Middle frontal gyrus (tissue), 1 donor: ENCODE measurements at regions not wholly inside any gene's neighbourhood (a gene's known extent, or its start where the extent isn't known, plus 50 kb on each side); places are given as distances from the start of the nearest gene placed in this dataset.

Experiments
- DNase-seq: peaks from one replicate; pipeline ENCODE4 v3.0.0-alpha.2; 2015; ENCODE audit warnings: low spot score; ENCODE audit errors: extremely low spot score

DNA sequence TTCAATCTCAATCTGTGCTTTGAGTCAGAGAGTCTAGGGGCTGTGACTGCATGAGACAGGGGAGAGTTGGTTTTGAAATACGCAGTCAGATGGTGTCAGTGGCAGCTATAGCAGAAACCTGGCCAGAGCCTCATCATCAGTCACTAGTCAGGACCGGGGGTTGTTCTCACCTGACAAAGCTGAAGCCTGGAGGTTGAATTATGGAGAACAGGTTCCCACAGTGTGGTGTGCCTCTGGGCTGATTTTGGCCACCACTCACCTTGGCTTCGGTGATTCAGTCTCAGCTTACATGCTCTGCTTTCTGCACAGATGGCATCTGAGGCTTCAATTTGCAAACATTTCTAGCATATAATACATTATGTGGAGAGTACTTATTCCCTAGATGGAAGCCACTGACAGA, 387.3 kb downstream of the YTHDC2 start:
- no peak for DNase-seq

GRCh38 chr5:113901718-113902117, 388.2 kb downstream of the YTHDC2 start:
- no peak for DNase-seq

GRCh38 chr5:113902917-113903660, 389.6 kb downstream of the YTHDC2 start:
- DNase-seq, result no peak

DNA sequence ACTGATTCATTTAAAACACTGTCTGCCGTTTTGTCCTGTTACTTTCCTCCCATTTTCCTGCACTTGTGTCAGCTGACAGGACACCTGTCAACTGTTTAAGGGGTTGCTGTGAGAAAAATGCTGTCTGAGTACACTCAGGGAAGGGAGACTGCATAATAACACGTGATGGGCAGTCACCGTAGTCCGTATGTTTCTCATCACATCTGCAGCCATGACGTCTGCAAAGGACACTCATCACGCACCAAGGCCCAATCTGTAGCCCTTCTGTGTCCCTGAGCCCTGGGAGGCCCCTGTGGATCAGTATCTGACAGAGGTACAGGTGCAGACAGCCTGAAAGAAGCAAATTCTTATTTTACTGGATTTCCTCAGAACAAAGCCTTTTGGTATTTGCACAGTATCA, 396.3 kb downstream of the YTHDC2 start:
- DNase-seq, result no peak

DNA sequence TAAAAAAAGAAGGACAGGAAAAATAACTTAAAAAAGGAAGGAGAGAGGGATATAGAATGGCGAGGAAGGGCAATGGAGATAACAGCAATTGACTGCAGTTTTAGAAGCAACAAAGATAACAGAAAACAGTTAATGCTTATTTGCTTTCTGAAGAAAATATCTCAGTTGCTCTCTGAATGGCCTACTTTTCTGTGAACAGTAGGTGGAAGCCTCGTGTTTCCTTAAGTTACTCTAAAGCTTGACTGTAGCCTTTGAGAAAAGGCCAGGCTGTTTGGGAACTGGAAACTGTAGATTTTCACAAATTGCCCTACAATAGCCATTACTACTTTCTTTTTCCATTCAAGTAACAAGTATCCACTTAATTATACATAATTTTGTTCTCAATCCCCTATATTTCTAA, 404.5 kb downstream of the YTHDC2 start:
- no peak for DNase-seq

DNA sequence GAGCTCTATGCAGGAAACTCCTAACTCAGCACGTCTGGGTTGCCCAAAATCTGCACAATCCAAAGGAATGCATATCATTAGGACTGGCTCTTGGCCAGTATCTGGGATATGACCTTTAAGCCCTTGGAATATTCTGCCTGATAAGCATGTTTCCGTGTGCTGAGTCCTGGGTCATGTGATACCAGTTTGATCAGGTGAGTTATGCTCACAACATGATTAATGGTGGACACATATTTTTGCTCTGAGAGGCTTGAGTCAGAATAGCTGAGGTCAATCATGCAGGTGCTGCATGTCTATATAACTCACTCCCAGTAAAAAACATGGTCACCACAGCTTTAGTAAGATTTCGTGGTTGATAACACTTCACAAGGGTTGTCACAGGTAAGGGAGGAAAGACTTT, 408.8 kb downstream of the YTHDC2 start:
- no peak for DNase-seq

DNA sequence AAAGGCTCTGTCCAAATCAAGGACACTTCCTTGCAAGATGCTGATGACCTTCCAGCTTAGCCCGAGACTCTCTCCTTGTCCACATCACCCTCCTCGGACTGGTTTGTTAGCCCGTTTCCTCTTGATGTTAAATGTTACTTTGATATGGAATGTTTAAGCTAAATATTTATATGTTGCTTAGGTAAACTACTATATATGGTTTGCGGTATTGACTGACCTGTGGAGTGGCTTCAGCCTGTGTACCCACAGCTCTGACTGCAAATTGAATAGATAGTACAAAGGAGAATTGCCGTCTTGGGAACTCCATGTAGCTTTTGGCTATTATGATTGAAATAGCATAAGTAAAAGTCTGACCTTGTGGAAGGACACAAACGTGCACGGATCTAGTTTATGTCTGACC, 422.0 kb downstream of the YTHDC2 start:
- no peak for DNase-seq

DNA sequence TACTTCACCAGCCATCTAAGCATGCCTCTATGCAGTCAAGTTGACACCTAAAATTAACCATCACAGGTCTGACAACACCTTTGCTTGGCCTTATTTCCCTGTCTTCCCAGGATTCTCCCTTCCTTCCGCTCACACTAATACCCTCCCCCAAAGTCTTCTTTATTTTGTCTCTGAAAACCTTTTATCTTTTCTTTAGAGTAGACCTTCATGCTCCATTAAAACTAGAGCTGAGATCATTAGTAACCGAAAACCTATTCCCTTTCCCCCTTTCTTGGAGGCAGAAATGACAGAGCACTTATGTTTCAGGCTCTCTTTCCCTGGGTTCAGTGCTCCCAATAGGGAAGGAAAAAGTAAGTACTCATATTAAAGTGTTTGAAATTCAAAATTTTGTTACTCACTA, 423.8 kb downstream of the YTHDC2 start:
- DNase-seq, result no peak

DNA sequence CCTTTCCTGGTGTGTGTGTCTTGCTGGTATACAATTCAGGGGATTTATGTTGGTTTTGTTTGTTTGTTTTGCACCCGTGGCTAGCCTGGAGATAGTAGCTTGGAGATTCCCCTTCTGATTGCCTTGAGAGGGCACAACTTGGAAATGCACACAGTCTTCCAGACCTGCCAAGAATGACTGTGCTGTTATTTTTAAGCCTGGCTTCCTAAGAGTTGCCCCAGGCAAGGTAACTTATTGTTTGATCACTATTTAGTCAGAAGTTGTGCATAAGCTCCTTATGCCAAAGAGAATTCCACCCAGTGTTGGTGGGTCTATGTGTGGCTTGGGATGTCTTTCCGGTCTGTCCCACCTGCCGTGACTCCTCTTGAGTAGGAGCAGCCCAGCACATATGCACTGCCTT, 421.9 kb upstream of the KCNN2 start:
- no peak for DNase-seq

DNA sequence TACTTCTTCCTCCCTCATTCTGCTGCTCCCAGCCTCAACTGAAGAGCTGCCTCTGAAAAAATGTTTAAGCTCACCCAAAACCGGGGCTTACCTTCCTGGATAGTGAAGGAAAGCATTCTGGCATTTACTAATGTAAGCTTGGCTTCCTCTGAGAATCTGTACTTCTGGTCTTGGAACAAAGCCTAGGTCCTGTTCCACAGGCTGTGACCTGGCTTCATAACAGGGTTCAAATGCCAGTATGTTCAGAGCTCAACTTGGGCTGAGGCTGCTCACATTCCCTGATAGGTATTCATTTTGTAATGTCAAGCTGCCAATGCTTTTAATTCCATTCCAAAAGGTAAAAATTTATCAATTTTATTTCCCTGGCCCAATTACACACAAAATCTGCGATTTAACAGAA, 411.7 kb upstream of the KCNN2 start:
- no peak for DNase-seq

GRCh38 chr5:113965225-113965624, 396.6 kb upstream of the KCNN2 start:
- DNase-seq, result no peak

GRCh38 chr5:113969901-113970300, 392.0 kb upstream of the KCNN2 start:
- DNase-seq, result peak; percentile 14

DNA sequence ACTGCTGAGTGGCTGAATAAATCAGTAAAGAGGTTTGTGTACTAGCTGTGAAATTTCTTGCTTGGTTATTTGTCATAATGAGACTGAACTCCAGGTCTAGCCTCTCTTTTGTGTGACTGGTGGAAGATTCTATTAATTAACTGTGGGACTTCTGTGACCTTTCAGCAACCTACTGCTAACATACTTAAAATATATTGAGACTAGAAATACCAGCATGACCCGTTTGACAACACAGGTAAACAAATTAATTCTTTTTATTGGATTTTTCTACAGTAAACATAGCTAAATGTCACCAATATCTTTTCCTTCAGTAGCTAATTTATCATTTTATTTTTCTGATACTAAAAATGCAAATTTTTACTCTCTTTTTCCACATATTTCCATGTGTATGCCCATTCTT, 390.4 kb upstream of the KCNN2 start:
- no peak for DNase-seq

GRCh38 chr5:113974976-113975375, 386.9 kb upstream of the KCNN2 start:
- no peak for DNase-seq

- DNase-seq, result no peak
These were observed 376.9 kb upstream of the KCNN2 start for GRCh38 chr5:113984928-113985327.

DNA sequence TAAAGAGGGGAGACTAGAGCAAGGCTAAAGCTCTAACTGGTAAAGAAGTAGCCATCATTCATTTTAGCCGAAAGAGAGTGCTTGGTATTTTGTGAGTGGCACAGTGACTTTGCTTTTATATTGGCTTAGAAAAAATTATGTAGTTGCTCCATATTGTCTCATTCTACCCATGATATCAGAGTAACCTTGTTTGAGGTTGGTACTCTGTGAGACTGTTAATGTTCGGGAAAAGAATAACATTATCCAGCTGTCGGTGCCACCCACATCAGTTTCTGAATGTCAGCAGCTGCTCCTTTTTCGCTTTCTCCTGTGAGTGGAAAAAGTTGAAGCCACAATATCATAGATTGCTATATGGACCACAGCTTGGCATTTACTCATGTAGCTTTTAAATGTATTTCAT, 376.4 kb upstream of the KCNN2 start:
- DNase-seq, result no peak

- DNase-seq, result no peak
These were observed 372.5 kb upstream of the KCNN2 start for GRCh38 chr5:113989278-113989912.

DNA sequence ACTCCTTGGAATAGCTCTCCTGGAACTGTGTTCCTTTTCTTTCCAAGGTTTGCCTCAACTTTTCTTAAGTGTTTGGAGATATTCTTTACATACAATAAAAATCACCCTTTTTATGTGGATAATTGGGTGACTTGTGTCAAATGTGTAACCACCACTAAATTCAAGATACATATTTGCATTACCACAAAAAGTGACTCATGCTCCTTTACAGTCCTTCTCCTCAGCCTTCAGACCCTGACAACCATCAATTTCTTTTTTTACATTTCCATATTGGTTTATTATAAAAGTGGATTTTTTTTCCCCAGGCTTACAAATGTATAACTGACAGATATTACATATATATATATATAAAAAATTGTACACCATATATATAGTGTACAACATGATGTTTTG, 372.0 kb upstream of the KCNN2 start:
- no peak for DNase-seq

GRCh38 chr5:114001076-114001475, 360.8 kb upstream of the KCNN2 start:
- DNase-seq, result no peak

- no peak for DNase-seq
These were observed 355.3 kb upstream of the KCNN2 start for GRCh38 chr5:114006582-114006981.

DNA sequence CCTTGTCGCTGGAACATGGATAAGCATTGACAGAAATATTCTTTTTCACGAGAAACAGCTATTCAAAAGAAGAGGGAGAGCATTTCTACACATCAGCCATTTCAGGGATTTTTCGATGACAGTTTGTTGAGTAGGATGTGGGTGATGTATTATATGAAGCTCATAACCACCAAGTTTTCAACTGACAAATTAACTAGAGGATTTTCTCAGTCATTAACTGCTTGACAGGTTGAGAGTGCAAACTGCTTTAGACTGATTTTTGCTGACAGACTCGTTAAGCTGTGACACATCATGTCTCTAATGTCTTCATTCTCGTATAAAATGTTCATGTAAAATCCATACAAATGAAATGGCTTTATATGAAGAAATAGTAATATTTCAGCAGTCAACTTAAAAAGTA, 354.2 kb upstream of the KCNN2 start:
- no peak for DNase-seq

DNA sequence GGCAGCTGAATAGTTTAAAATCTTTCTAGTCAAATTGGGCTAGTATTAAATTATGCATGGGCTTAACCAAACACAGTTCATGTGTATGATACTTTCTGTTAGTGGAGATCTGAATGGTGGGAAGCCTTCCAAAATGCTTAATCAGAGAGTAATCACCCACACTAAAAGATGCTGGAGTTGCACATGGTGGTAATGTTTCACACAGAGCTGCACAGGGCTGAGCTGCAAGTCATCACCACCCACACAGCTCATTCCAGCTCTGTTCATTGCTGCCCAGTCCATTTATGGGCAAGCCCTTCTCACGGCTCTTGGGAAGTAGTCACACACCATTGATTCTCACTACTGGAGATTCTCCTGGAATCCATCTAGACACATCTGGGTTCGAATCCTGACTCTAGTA, 351.5 kb upstream of the KCNN2 start:
- no peak for DNase-seq

DNA sequence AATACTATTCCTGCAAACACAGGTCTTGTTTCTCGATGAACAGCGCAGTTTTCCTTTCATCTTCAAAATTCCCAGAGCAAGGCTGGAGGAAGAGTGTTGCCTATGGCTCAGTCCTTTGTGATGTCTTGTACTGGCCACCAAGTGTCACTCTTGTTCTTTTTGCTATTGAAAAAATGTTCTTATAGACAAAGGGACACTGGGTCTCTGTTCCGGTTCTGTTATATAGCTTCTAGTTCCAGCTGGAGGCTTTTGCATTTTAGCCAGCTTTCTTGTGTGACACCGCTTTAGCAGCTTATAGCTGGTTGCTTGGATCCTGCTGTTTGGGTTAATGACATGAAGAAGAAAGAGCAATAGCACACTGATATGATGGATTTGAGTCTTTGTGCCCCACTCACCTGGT, 343.7 kb upstream of the KCNN2 start:
- peak; percentile 25 for DNase-seq
